ENCODE measurements at regions not wholly inside any gene's neighbourhood (a gene's known extent, or its start where the extent isn't known, plus 50 kb on each side); places are given as distances from the start of the nearest gene placed in this dataset.
"Not testable (repeated sequence)": the region's sequence is repeated elsewhere in the genome, so short reads cannot be mapped to it uniquely, and the experiment has no call there.

DNA sequence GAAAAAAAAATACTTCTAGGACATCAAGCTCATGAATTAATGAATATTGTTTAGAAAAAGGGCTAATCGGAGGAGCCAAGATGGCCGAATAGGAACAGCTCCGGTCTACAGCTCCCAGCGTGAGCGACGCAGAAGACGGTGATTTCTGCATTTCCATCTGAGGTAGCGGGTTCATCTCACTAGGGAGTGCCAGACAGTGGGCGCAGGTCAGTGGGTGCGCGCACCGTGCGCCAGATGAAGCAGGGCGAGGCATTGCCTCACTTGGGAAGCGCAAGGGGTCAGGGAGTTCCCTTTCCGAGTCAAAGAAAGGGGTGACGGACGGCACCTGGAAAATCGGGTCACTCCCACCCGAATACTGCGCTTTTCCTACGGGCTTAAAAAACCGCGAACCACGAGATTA lies 79.8 kb upstream of the IL33 start:
- not testable (repeated sequence) for TF ChIP-seq EZH2 (IDR thresholded peaks at IDR 0.05; ENCODE audit: low read length)
- TF ChIP-seq, protein P1, sequence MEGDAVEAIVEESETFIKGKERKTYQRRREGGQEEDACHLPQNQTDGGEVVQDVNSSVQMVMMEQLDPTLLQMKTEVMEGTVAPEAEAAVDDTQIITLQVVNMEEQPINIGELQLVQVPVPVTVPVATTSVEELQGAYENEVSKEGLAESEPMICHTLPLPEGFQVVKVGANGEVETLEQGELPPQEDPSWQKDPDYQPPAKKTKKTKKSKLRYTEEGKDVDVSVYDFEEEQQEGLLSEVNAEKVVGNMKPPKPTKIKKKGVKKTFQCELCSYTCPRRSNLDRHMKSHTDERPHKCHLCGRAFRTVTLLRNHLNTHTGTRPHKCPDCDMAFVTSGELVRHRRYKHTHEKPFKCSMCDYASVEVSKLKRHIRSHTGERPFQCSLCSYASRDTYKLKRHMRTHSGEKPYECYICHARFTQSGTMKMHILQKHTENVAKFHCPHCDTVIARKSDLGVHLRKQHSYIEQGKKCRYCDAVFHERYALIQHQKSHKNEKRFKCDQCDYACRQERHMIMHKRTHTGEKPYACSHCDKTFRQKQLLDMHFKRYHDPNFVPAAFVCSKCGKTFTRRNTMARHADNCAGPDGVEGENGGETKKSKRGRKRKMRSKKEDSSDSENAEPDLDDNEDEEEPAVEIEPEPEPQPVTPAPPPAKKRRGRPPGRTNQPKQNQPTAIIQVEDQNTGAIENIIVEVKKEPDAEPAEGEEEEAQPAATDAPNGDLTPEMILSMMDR (optimal IDR thresholded peaks at IDR 0.05 in 1 of 3, IDR thresholded peaks at IDR 0.05 in 1 of 3, conservative IDR thresholded peaks at IDR 0.05 in 1 of 3; ENCODE audit: extremely low read depth in 1 of 3, insufficient read depth in 2 of 3, low read length in 3 of 3): not testable (repeated sequence)
